SK-N-SH treated with all-trans-retinoic acid at 6 μM for 48 hours (cell line): ENCODE measurements at regions not wholly inside any gene's neighbourhood (a gene's known extent, or its start where the extent isn't known, plus 50 kb on each side); places are given as distances from the start of the nearest gene placed in this dataset.

Source experiments
- ATAC-seq: fragments of 200-7000 bp; cut with Tn5 transposase; 3 replicates; pipeline ENCODE4 v1.9.1; 2020; ENCODE audit warnings: mild to moderate bottlenecking, moderate library complexity
- ARNTL ChIP-seq: fragments of 450-650 bp; formaldehyde crosslinking; IDR thresholded peaks from 2 replicates; pipeline ENCODE4 v1.5.0; 2020; ENCODE audit warnings: low read depth, mild to moderate bottlenecking, moderate library complexity, borderline replicate concordance
- CREB5 ChIP-seq: fragments of 250-450 bp; sonication (Bioruptor Pico); IDR thresholded peaks from 2 replicates; pipeline ENCODE4 v1.5.1; 2020; ENCODE audit warnings: low read depth, mild to moderate bottlenecking, moderate library complexity
- CSRNP3 ChIP-seq: fragments of 250-450 bp; sonication (Bioruptor Pico); IDR thresholded peaks from 2 replicates; pipeline ENCODE4 v1.5.1; 2021; ENCODE audit warnings: mild to moderate bottlenecking, moderate library complexity
- ESRRG ChIP-seq: fragments of 250-450 bp; sonication (Bioruptor Pico); IDR thresholded peaks from 2 replicates; pipeline ENCODE4 v1.6.1; 2021; ENCODE audit warnings: mild to moderate bottlenecking
- GLIS3 ChIP-seq: fragments of 250-450 bp; sonication (Bioruptor Pico); IDR thresholded peaks from 2 replicates; pipeline ENCODE4 v1.5.0; 2020; ENCODE audit warnings: mild to moderate bottlenecking, moderate library complexity
- ISL1 ChIP-seq: fragments of 250-450 bp; sonication (Bioruptor Pico); IDR thresholded peaks from 2 replicates; pipeline ENCODE4 v2.1.2; 2022; ENCODE audit warnings: mild to moderate bottlenecking, moderate library complexity
- OSR1 ChIP-seq: fragments of 250-450 bp; sonication (Bioruptor Pico); IDR thresholded peaks from 2 replicates; pipeline ENCODE4 v1.8.0; 2022; ENCODE audit warnings: moderate library complexity, mild to moderate bottlenecking, inconsistent platforms
- PATZ1 ChIP-seq: fragments of 250-450 bp; sonication (Bioruptor Pico); IDR thresholded peaks from 2 replicates; pipeline ENCODE4 v1.8.0; 2020; ENCODE audit warnings: mild to moderate bottlenecking, moderate library complexity, borderline replicate concordance
- POU6F1 ChIP-seq: fragments of 250-450 bp; sonication (Bioruptor Pico); IDR thresholded peaks from 2 replicates; pipeline ENCODE4 v1.8.0; 2021; ENCODE audit warnings: low read depth, mild to moderate bottlenecking, moderate library complexity, borderline replicate concordance
- PPARA ChIP-seq: fragments of 250-450 bp; sonication (Bioruptor Pico); IDR thresholded peaks from 2 replicates; pipeline ENCODE4 v1.5.0; 2020; ENCODE audit warnings: mild to moderate bottlenecking, borderline replicate concordance
- RARB ChIP-seq: fragments of 250-450 bp; sonication (Bioruptor Pico); IDR thresholded peaks from 2 replicates; pipeline ENCODE4 v1.8.0; 2021; ENCODE audit warnings: mild to moderate bottlenecking, moderate library complexity
- SNAI2 ChIP-seq: fragments of 250-450 bp; sonication (Bioruptor Pico); IDR thresholded peaks from 2 replicates; pipeline ENCODE4 v1.5.0; 2020; ENCODE audit warnings: mild to moderate bottlenecking, moderate library complexity
- TCF4 ChIP-seq: fragments of 250-450 bp; sonication (Bioruptor Pico); IDR thresholded peaks from 2 replicates; pipeline ENCODE4 v1.8.0; 2021; ENCODE audit warnings: mild to moderate bottlenecking, moderate library complexity, borderline replicate concordance
- TOX ChIP-seq: fragments of 250-450 bp; sonication (Bioruptor Pico); IDR thresholded peaks from 2 replicates; pipeline ENCODE4 v1.8.0; 2021; ENCODE audit warnings: mild to moderate bottlenecking, moderate library complexity, borderline replicate concordance
- TSHZ2 ChIP-seq: fragments of 250-450 bp; sonication (Bioruptor Pico); IDR thresholded peaks from 2 replicates; pipeline ENCODE4 v1.5.0; 2020; ENCODE audit warnings: mild to moderate bottlenecking, moderate library complexity
- ZFP3 ChIP-seq: fragments of 250-450 bp; sonication (Bioruptor Pico); IDR thresholded peaks from 2 replicates; pipeline ENCODE4 v1.5.0; 2020; ENCODE audit warnings: mild to moderate bottlenecking, moderate library complexity
- ZFP30 ChIP-seq: fragments of 450-650 bp; formaldehyde crosslinking; IDR thresholded peaks from 2 replicates; pipeline ENCODE4 v1.5.0; 2022; ENCODE audit warnings: mild to moderate bottlenecking, moderate library complexity
- ZNF565 ChIP-seq: fragments of 450-650 bp; formaldehyde crosslinking; conservative IDR thresholded peaks from 2 replicates; pipeline ENCODE4 v1.5.0; 2020; ENCODE audit warnings: low read depth, mild to moderate bottlenecking, moderate library complexity
- ZNF70 ChIP-seq: fragments of 450-650 bp; formaldehyde crosslinking; IDR thresholded peaks from 2 replicates; pipeline ENCODE4 v1.5.0; 2020; ENCODE audit warnings: mild to moderate bottlenecking, moderate library complexity
- ZNF8 ChIP-seq: fragments of 450-650 bp; formaldehyde crosslinking; IDR thresholded peaks from 2 replicates; pipeline ENCODE4 v1.5.0; 2020; ENCODE audit warnings: mild to moderate bottlenecking, moderate library complexity

GRCh38 chr13:78897200-78897599, 238.2 kb upstream of the OBI1 start:
- ATAC-seq, result no peak
- TF ChIP-seq ZNF70 (no peak), SNAI2 (CRISPR knock-in tag) (no peak), GLIS3 (CRISPR knock-in tag) (no peak), RARB (no peak), ISL1 (CRISPR knock-in tag) (no peak), OSR1 (no peak)

GRCh38 chr13:78884571-78884970, 225.6 kb upstream of the OBI1 start:
- ATAC-seq, result no peak
- TF ChIP-seq ARNTL (CRISPR knock-in tag), result no peak
- TF ChIP-seq CREB5 (CRISPR knock-in tag), result no peak
- no peak for TF ChIP-seq RARB
- no peak for TF ChIP-seq ZNF565 (CRISPR knock-in tag)
- TF ChIP-seq CSRNP3 (CRISPR knock-in tag), result no peak
- no peak for TF ChIP-seq ESRRG (CRISPR knock-in tag)
- no peak for TF ChIP-seq OSR1
- TF ChIP-seq ZFP3, result no peak
- no peak for TF ChIP-seq GLIS3 (CRISPR knock-in tag)
- no peak for TF ChIP-seq PATZ1 (CRISPR knock-in tag)
- TF ChIP-seq PPARA (CRISPR knock-in tag), result no peak
- TF ChIP-seq ZFP30, result no peak
- no peak for TF ChIP-seq ISL1 (CRISPR knock-in tag)
- TF ChIP-seq ZNF8, result no peak
- no peak for TF ChIP-seq SNAI2 (CRISPR knock-in tag)

- TF ChIP-seq GLIS3 (CRISPR knock-in tag) (no peak), POU6F1 (CRISPR knock-in tag) (no peak), RARB (no peak), ISL1 (CRISPR knock-in tag) (no peak)
- ATAC-seq, result no peak
These were observed 222.8 kb upstream of the OBI1 start for GRCh38 chr13:78881751-78882150.

- ATAC-seq, result no peak; the same call in 2 of the 3 replicates
- no peak for TF ChIP-seq GLIS3 (CRISPR knock-in tag)
- TF ChIP-seq ZNF70, result peak; percentile 34; the same call in 1 of the 2 replicates
- peak; percentile 54; the same call in 1 of the 2 replicates for TF ChIP-seq TCF4
- no peak for TF ChIP-seq TOX (CRISPR knock-in tag)
- TF ChIP-seq ARNTL (CRISPR knock-in tag), result no peak
- peak; percentile 20; the same call in 1 of the 2 replicates for TF ChIP-seq TSHZ2 (CRISPR knock-in tag)
These were observed 222.1 kb upstream of the OBI1 start for GRCh38 chr13:78881054-78881453.
